NCI-H2196 treated with DMSO at 0.1 percent for 48 hours (cell line): ENCODE measurements at regions not wholly inside any gene's neighbourhood (a gene's known extent, or its start where the extent isn't known, plus 50 kb on each side); places are given as distances from the start of the nearest gene placed in this dataset.

Experiments used
- DNase-seq: peaks from one replicate; lab custom pipeline; 2025; ENCODE audit not compliant: unreplicated experiment; lab: John Stamatoyannopoulos, UW

GRCh38 chr5:35367526-35367925, 137.2 kb upstream of the PRLR start:
- DNase-seq: no peak

DNA sequence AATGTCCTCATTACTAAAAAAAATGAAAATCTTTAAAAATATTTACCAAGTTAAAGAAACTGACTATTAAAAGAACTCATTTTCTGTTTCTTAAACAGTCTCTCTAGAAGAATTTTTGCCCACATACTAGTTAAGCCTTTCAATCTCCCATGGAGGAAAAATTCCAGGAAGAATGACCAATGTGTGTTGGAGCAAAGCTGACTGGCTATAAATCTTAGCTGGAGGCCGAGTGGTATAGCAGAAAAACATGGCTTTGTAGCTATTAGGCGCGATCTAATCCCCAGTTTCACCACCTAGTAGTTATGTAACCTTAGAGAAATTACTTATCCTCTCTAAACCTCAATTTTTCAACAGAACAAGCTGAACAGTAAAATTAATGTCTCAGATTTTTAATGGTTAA, 135.5 kb upstream of the PRLR start:
- DNase-seq: no peak

DNA sequence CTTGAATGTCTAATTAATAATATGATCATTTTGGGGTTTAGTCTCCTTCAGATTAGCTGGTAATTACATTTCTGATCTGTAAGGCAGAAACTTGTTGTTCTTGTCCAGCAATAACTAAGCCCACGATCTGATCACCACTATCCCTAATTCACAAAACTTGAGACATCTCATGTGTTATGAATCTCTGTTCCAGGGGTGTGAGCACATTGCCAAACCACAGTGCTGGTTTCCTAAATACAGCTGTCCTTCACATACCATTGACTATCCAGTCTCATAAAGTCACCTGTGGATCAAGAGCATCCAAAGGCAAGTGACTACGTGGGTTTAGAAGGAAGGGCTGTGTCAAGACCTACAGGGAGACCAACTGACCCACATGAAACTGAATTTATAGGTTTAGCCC, 134.1 kb upstream of the PRLR start:
- no peak for DNase-seq

GRCh38 chr5:35363387-35363965, 133.2 kb upstream of the PRLR start:
- DNase-seq: no peak

DNA sequence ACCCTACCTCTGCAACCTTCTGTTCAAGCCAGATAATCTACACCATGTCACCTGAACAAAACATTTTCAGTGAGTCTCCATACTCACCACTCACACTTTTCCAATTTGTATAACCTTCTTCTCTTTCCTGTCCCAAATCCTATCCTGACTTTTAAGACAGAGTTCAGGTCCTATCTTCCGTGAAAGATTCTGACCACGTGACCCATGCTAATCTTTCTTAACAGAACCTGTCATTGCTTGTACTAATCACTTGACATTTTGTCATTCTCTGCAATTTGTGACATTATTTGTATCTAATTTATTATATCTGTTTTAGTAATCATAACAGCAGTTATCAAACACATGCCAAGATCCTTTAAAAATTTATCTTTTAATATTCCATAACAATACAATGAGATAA, 132.5 kb upstream of the PRLR start:
- DNase-seq: no peak

- DNase-seq: no peak
Observed at GRCh38 chr5:35360671-35361070, 130.4 kb upstream of the PRLR start.

DNA sequence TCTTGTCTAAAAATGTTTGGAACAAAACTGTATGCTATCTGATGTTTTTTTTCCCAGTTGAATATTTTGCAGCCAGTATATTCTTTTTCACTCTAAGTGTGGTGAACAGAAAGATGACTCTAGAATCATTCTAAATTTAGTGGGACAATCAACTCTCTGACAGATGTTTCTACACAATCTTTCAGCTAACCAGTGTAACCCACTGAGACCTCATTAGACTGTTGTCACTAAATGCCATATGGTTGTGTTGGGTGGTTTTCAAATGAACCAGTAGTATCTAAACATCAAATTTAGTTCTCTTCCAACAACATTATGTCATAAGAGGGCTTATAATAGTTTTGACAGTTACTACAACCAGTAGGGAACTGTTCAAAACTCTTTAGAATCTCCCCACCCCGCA, 129.6 kb upstream of the PRLR start:
- no peak for DNase-seq

- DNase-seq: no peak
Observed at GRCh38 chr5:35357973-35358372, 127.7 kb upstream of the PRLR start.

- no peak for DNase-seq
Observed at GRCh38 chr5:35356725-35357124, 126.4 kb upstream of the PRLR start.

DNA sequence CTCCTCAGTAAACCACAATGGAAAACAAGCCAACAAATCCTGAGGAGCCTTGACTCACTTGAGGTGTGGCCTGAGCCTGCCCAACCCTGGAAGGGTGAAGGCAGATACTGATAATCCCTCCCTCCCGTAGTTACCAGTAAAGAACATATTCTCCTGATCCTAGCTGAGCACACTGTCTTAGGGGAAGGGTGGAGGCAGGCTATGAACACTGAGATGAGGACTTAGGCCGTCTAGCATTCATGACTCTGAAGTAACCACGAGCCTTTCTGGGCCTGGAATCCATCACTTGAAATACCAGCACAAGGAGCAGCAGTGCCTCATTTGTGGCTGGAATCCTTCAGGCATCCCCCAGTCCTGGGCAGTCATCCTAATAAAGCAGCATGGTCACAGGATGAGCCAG, 124.5 kb upstream of the PRLR start:
- no peak for DNase-seq

DNA sequence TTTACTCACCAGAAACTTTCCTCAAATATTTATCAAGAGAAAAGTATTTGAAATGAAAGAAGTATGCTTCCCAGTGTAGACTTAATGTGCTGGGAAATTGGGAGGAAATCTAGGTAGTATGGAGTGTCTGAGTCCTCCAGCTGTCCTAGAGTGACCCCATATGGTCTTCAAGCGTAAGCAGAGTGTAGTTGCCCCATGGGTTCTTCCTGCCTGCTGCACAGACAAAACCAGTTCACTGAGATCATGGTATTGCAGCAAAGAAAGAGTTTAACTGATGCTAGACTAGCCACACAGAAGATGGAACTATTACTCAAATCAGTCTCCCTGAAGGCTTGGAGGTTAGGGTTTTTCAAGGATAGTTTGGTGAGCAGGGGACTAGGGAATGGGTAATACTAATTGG, 114.9 kb upstream of the PRLR start:
- no peak for DNase-seq

- DNase-seq: no peak
Observed at GRCh38 chr5:35342664-35343063, 112.4 kb upstream of the PRLR start.

DNA sequence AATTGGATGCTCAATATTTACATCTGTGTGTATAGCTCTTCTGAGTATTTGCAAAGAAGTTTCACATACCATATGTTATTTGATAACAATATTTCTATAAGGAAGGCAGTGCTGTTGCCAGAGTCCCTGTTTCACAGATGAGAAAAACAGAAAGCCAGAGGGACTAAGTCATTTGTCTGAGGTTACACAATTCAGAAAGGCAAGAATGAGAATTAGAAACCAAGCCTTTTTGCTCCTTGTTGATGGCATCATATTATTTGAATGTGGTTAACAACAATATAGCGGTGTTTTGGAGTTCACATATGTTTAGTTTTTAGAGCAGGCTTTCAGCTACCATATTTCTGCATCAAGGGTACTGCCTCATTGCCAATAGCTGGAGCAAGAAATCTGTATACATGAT, 110.9 kb upstream of the PRLR start:
- no peak for DNase-seq

GRCh38 chr5:35339616-35340100, 109.4 kb upstream of the PRLR start:
- no peak for DNase-seq

GRCh38 chr5:35339006-35339405, 108.7 kb upstream of the PRLR start:
- DNase-seq: no peak

GRCh38 chr5:35338157-35338453, 107.8 kb upstream of the PRLR start:
- no peak for DNase-seq

DNA sequence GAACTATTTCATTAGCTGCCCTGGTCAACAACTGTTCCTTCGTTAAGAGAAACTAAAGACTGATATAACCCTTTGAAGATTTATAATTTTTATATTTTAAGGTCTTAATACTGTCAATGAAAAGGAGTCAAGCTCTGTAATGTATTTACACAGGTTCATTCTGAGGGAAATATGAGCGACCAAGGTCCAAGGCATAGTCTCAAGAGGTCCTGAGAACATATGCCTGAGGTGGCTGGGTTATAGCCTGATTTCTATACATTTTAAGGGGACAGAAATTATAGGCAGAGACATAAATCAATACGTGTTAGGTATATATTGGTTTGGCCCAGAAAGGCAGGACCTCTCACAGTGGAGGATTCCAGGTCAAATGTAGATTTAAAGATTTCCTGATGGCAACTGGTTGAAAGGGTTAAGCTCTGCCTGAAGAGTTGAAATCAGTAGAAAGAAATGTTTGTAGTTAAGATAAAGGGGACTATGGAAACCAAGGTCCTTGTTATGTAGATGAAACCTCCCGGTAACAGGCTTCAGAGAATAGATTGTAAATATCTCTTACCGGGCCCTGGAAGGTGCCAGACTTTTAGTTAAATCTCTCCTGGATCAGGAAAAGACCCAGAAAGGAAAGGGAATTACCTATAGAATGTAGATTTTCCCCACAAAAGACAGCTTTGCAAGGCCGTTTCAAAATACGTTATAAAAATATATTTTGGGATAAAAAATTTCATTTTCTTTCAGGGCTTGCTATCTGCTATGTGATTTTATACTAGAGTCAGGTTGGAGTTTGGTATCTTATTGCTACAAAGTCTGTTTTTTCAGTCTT, 107.3 kb upstream of the PRLR start:
- no peak for DNase-seq

DNA sequence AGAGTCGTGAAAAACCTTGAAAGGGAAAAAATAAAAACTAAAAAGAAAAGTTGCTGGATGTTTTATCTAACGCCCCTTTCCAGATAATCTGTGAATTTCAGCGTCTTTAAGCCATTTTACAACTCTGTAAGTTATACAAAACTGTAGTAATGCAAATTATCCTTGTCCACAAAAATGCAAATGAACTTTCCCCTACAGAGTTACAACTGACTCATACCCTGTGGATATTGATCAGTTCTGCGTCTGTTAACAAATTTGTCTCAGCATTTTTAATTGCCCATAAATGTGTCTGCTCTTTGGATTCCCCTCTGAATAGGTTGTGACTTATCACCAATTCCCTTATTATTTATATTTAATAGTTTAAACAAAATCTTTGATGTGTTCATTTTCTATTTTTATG, 105.9 kb upstream of the PRLR start:
- DNase-seq: no peak

- DNase-seq: no peak
Observed at GRCh38 chr5:35335752-35336151, 105.5 kb upstream of the PRLR start.

GRCh38 chr5:35333366-35333765, 103.1 kb upstream of the PRLR start:
- DNase-seq: no peak

- no peak for DNase-seq
Observed at GRCh38 chr5:35331956-35332950, 102.0 kb upstream of the PRLR start.

- DNase-seq: no peak
Observed at GRCh38 chr5:35325836-35326235, 95.5 kb upstream of the PRLR start.
